DOHH2 (cell line): ENCODE measurements at regions not wholly inside any gene's neighbourhood (a gene's known extent, or its start where the extent isn't known, plus 50 kb on each side); places are given as distances from the start of the nearest gene placed in this dataset.

Experiments used
- H3F3A ChIP-seq: fragments of 200-600 bp; sonication (generic), shearing (Covaris generic); 2 replicates; pipeline ENCODE4 v1.6.0; 2016; ENCODE audit warnings: antibody characterized with exemption, mild to moderate bottlenecking; ENCODE audit not compliant: control insufficient read depth, insufficient read depth
- H3K27ac ChIP-seq: fragments of 200-600 bp; sonication (generic); 2 replicates; pipeline ENCODE4 v1.5.1; 2014; ENCODE audit warnings: low read depth, mild to moderate bottlenecking, low read length, moderate library complexity
- H3K27me3 ChIP-seq: fragments of 200-600 bp; sonication (generic); 2 replicates; pipeline ENCODE4 v1.6.1; 2014; ENCODE audit warnings: mild to moderate bottlenecking, low read length, mixed read lengths; ENCODE audit not compliant: control insufficient read depth
- H3K36me3 ChIP-seq: fragments of 200-600 bp; sonication (generic); 2 replicates; pipeline ENCODE4 v1.6.1; 2014; ENCODE audit warnings: mild to moderate bottlenecking, low read length, moderate library complexity, mixed read lengths; ENCODE audit not compliant: control insufficient read depth
- H3K4me1 ChIP-seq: fragments of 200-600 bp; sonication (generic); 2 replicates; pipeline ENCODE4 v1.6.1; 2014; ENCODE audit warnings: mild to moderate bottlenecking, low read length, mixed read lengths; ENCODE audit not compliant: control insufficient read depth
- H3K4me2 ChIP-seq: fragments of 200-600 bp; sonication (generic); 2 replicates; pipeline ENCODE4 v1.6.0; 2014; ENCODE audit warnings: mild to moderate bottlenecking, low read length, moderate library complexity
- H3K4me3 ChIP-seq: fragments of 200-600 bp; sonication (generic); 2 replicates; pipeline ENCODE4 v1.5.1; 2014; ENCODE audit warnings: mild to moderate bottlenecking, low read length, mixed read lengths
- H3K79me2 ChIP-seq: fragments of 200-600 bp; sonication (generic); 2 replicates; pipeline ENCODE4 v1.6.1; 2014; ENCODE audit warnings: mild to moderate bottlenecking, low read length, mixed read lengths; ENCODE audit not compliant: control insufficient read depth
- H3K9me2 ChIP-seq: fragments of 200-600 bp; sonication (generic); replicated peaks from 2 replicates; pipeline ENCODE4 v1.6.1; 2014; ENCODE audit warnings: mild to moderate bottlenecking, low read length, mixed read lengths; ENCODE audit not compliant: control insufficient read depth
- H3K9me3 ChIP-seq: fragments of 200-600 bp; sonication (generic); 2 replicates; pipeline ENCODE4 v1.6.1; 2014; ENCODE audit warnings: antibody characterized with exemption, low read length, mixed read lengths; ENCODE audit not compliant: control insufficient read depth, insufficient read depth
- H4K20me1 ChIP-seq: fragments of 200-600 bp; sonication (generic); 2 replicates; pipeline ENCODE4 v1.6.0; 2014; ENCODE audit warnings: low read depth, mild to moderate bottlenecking, antibody characterized with exemption, low read length, moderate library complexity; ENCODE audit not compliant: control insufficient read depth, insufficient read depth
- EZH2phosphoT487 ChIP-seq: fragments of 200-600 bp; sonication (generic); IDR thresholded peaks from 2 replicates; pipeline ENCODE4 v1.6.1; 2017; ENCODE audit warnings: borderline replicate concordance, mild to moderate bottlenecking, antibody characterized with exemption, low read length, moderate library complexity, mixed read lengths
- TF ChIP-seq, protein P1 (sequence below): fragments of 200-600 bp; sonication (generic); IDR thresholded peaks from one replicate; pipeline ENCODE4 v1.5.1; 2014; ENCODE audit warnings: antibody characterized with exemption, mild to moderate bottlenecking, low read depth, low read length; ENCODE audit not compliant: poor library complexity, severe bottlenecking

DNA sequence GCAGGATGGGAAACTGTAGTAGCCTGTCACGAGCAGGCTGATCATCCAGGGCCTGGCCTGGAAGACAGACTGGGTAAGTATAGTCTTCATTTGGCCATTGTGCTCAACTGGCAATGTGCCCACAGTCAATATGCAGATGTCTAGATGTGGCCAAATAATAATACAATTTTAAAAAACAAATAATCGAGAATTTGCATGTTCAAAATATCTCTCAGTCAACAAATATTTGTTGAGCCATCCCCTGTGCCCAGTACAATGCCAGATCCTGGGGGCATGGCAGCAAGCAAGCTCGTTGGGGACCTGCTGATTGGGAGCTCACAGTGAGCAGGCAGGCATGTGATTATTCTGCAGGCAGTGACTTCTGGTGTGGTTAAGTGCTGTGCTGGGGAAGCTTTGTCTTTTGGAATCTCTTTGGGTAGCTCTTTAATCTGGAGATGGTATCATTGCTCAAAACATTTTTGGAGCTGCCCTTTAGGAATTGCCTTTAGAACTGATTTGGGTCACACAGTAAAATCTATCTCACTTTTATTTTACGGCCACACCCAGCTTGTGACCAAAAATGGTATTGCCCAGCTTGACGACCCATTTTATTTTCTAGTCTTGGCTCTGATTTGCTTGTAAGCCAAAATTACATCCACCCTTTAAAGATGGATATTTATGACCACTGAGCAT lies 92.2 kb downstream of the PLCE1 start:
- no peak overlapping the region for H3K27ac ChIP-seq
- no peaks in the 10 kb centered on the region for H3K9me2 ChIP-seq
- no peaks in the 10 kb centered on the region; the same call in 1 of the 2 replicates for H3K27me3 ChIP-seq
- H3K4me2 ChIP-seq = no peak overlapping the region
- no peaks in the 10 kb centered on the region for H4K20me1 ChIP-seq
- H3K36me3 ChIP-seq = no peaks in the 10 kb centered on the region
- no peaks in the 10 kb centered on the region for H3K4me1 ChIP-seq
- no peaks in the 10 kb centered on the region for H3F3A ChIP-seq
- H3K9me3 ChIP-seq = no peaks in the 10 kb centered on the region
- H3K79me2 ChIP-seq = no peaks in the 10 kb centered on the region
- no peak overlapping the region for H3K4me3 ChIP-seq
- TF ChIP-seq, protein P1, sequence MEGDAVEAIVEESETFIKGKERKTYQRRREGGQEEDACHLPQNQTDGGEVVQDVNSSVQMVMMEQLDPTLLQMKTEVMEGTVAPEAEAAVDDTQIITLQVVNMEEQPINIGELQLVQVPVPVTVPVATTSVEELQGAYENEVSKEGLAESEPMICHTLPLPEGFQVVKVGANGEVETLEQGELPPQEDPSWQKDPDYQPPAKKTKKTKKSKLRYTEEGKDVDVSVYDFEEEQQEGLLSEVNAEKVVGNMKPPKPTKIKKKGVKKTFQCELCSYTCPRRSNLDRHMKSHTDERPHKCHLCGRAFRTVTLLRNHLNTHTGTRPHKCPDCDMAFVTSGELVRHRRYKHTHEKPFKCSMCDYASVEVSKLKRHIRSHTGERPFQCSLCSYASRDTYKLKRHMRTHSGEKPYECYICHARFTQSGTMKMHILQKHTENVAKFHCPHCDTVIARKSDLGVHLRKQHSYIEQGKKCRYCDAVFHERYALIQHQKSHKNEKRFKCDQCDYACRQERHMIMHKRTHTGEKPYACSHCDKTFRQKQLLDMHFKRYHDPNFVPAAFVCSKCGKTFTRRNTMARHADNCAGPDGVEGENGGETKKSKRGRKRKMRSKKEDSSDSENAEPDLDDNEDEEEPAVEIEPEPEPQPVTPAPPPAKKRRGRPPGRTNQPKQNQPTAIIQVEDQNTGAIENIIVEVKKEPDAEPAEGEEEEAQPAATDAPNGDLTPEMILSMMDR = no peak
- no peak for TF ChIP-seq EZH2phosphoT487

DNA sequence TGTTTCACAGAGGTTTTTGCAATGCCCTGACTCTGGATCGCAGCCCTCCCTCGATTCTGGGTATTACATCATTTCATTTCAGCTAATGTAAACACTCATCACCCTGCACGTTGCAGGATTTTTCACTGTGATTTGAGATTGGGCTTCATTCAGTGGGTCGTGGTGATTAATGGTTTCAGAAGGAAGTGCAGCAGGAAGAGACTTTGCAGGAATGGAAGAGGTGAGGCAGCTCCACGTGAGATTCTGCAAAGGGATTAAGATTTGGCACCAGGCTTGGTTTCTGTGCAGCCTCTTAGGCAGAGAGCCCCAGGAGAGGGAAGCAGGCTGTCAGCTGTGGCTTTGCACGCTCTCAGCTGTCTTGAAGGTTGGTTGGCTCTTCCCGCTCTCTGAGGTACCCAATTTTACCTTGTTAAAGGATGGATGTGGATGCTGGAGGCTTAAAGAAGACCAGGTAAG lies 95.2 kb downstream of the PLCE1 start:
- H3K27ac ChIP-seq = no peak overlapping the region
- no peaks in the 10 kb centered on the region for H3F3A ChIP-seq
- no peaks in the 10 kb centered on the region for H3K9me2 ChIP-seq
- no peak for TF ChIP-seq EZH2phosphoT487
- TF ChIP-seq, protein P1 = no peak
- no peaks in the 10 kb centered on the region for H3K9me3 ChIP-seq
- no peaks in the 10 kb centered on the region for H3K36me3 ChIP-seq
- no peak overlapping the region for H3K4me2 ChIP-seq
- no peaks in the 10 kb centered on the region for H4K20me1 ChIP-seq
- no peaks in the 10 kb centered on the region for H3K79me2 ChIP-seq
- no peak overlapping the region for H3K4me3 ChIP-seq
- no peaks in the 10 kb centered on the region for H3K4me1 ChIP-seq
- H3K27me3 ChIP-seq = no peaks in the 10 kb centered on the region

DNA sequence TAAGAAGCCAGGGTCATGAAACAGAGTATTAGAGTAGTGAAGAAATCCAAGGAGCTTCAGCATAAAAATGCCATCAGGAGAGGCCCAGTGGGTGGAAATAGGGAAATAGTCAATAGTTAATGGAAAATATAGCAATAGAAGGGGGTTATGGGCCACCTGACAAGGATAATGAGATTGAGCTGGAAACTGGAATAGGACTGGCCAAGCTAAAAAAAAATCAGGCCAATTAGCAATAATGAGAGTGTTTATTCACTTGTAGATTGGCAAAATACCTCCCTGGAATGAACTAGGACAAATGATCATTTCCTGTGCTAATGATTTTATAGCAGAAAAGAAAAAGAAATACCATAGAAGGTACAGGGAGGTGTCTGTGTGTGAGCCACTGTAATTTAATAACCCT lies 97.9 kb downstream of the PLCE1 start:
- Histone ChIP-seq H3K9me3 (no peaks in the 10 kb centered on the region), H3K4me2 (no peak overlapping the region), H3K4me1 (no peaks in the 10 kb centered on the region)

More for the DNA sequence above, 97.9 kb downstream of the PLCE1 start:
- TF ChIP-seq, protein P1 = no peak
- TF ChIP-seq EZH2phosphoT487 = no peak
- Histone ChIP-seq H3K27ac (no peak overlapping the region), H3K79me2 (no peaks in the 10 kb centered on the region), H3K27me3 (no peaks in the 10 kb centered on the region), H3K4me3 (no peak overlapping the region), H4K20me1 (no peaks in the 10 kb centered on the region), H3K9me2 (no peaks in the 10 kb centered on the region), H3F3A (no peaks in the 10 kb centered on the region), H3K36me3 (no peaks in the 10 kb centered on the region)
